ENCODE measurements at regions not wholly inside any gene's neighbourhood (a gene's known extent, or its start where the extent isn't known, plus 50 kb on each side); places are given as distances from the start of the nearest gene placed in this dataset.

GRCh38 chr9:21585756-21586752 lies 103.9 kb upstream of the IFNE start (continued):
- no peak for TF ChIP-seq ONECUT2 (CRISPR knock-in tag; IDR thresholded peaks at IDR 0.05)
- no peak for TF ChIP-seq HIVEP1 (CRISPR knock-in tag; IDR thresholded peaks at IDR 0.05)
- no peak for TF ChIP-seq ZNF557 (CRISPR knock-in tag; IDR thresholded peaks at IDR 0.05)
- TF ChIP-seq MIER3 (CRISPR knock-in tag; IDR thresholded peaks at IDR 0.05; ENCODE audit: borderline replicate concordance), result no peak

- Histone ChIP-seq H3K4me3 (replicated peaks in 1 of 3; ENCODE audit: insufficient read depth in 1 of 3, low read depth in 2 of 3, low read length in 3 of 3) (no peak overlapping the region), H4K20me1 (ENCODE audit: insufficient read depth, low read length) (no peaks in the 10 kb centered on the region), H3K4me1 (ENCODE audit: insufficient read depth, low read length) (no peaks in the 10 kb centered on the region), H2AFZ (ENCODE audit: low read length) (no peak overlapping the region), H3K36me3 (replicated peaks in 1 of 2; ENCODE audit: control insufficient read depth in 1 of 2, insufficient read depth in 2 of 2, low read length in 2 of 2) (no peaks in the 10 kb centered on the region), H3K4me2 (ENCODE audit: low read depth, low read length) (no peak overlapping the region), H3K79me2 (ENCODE audit: insufficient read depth, low read length) (no peaks in the 10 kb centered on the region), H3K9ac (ENCODE audit: insufficient read depth, low read depth, low read length) (no peak overlapping the region), H3K9me3 (ENCODE audit: low read length) (no peaks in the 10 kb centered on the region), H3K27me3 (ENCODE audit: control insufficient read depth in 1 of 2, insufficient read depth in 2 of 2, low read length in 2 of 2) (no peaks in the 10 kb centered on the region), H3K27ac (ENCODE audit: extremely low read length, insufficient read depth, low read length) (no peak overlapping the region)
- ChIA-PET CTCF (ENCODE audit: low intra/inter-chr PET ratio, low total read pairs) (no interaction called here), POLR2A (no interaction called here)
- BruUV-seq (replicated peaks), result no TSS peak
- FAIRE-seq (no peak), DNase-seq (ENCODE audit: low spot score) (no peak), ATAC-seq (no peak)
- 20% methylated on average over 8 of the region's 8 CpGs for WGBS (ENCODE audit: low lambda C conversion rate)
- intact Hi-C loops (cut with micrococcal nuclease; ENCODE audit: unreplicated experiment) (no loop called here), in situ Hi-C loops (cut with HindIII; ENCODE audit: extremely low pct_ligation_motif_present, low pct_unique_long_range_greater_than_20kb) (no loop called here)
- TF ChIP-seq REXO4 (CRISPR knock-in tag; IDR thresholded peaks at IDR 0.05; ENCODE audit: borderline replicate concordance) (no peak), ZFP36 (IDR thresholded peaks at IDR 0.05; ENCODE audit: borderline replicate concordance, low read depth, low read length, partially characterized antibody) (no peak), ZNF547 (CRISPR knock-in tag; IDR thresholded peaks at IDR 0.05) (no peak), CBX2 (IDR thresholded peaks at IDR 0.05; ENCODE audit: low read depth, low read length) (no peak), CBX2 (CRISPR knock-in tag; IDR thresholded peaks at IDR 0.05; ENCODE audit: low read depth) (no peak), ZBTB7A (CRISPR knock-in tag; IDR thresholded peaks at IDR 0.05) (no peak), HMGXB4 (CRISPR knock-in tag; IDR thresholded peaks at IDR 0.05; ENCODE audit: borderline replicate concordance in 1 of 2, low read depth in 1 of 2) (no peak), GZF1 (CRISPR knock-in tag; IDR thresholded peaks at IDR 0.05) (no peak), GMEB2 (CRISPR knock-in tag; IDR thresholded peaks at IDR 0.05; ENCODE audit: low read depth) (no peak), ZNF605 (CRISPR knock-in tag; IDR thresholded peaks at IDR 0.05) (no peak), ETS1 (CRISPR knock-in tag; IDR thresholded peaks at IDR 0.05) (no peak), MAFG (CRISPR knock-in tag; IDR thresholded peaks at IDR 0.05) (no peak), ZNF451 (CRISPR knock-in tag; IDR thresholded peaks at IDR 0.05) (no peak), SIX1 (CRISPR knock-in tag; IDR thresholded peaks at IDR 0.05; ENCODE audit: borderline replicate concordance) (no peak)
Observed at GRCh38 chr9:21589344-21590056, 107.4 kb upstream of the IFNE start.

All from HepG2 (cell line).